ENCODE measurements at regions not wholly inside any gene's neighbourhood (a gene's known extent, or its start where the extent isn't known, plus 50 kb on each side); places are given as distances from the start of the nearest gene placed in this dataset.

DNA sequence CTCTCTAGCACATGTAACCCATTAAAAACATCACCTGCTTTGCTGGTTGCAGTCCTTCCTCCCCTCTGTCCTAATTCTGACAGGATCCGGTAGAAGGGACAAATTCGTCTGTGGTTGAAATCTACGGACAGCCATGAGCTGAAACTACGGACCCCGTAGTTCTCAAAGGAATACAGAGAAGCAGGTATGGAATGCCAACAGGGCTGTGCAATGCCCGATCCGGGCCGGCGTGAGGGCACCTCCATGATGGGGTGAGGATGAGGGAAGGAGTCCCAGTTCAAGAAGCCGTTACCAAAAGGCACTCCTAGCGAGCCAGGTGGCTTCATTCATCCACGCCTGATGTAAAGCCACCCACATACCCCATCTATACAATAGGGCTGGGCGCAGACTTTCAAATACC is 160.0 kb upstream of the NSMCE3 start:
- DNase-seq (ENCODE audit: low spot score), result no peak
- Histone ChIP-seq H3K36me3 (no peaks in the 10 kb centered on the region), H3K4me3 (no peak overlapping the region), H3K27me3 (no peaks in the 10 kb centered on the region), H3K27ac (no peak overlapping the region), H3K4me1 (no peaks in the 10 kb centered on the region), H3K9me3 (no peaks in the 10 kb centered on the region)
- TF ChIP-seq, protein P1, sequence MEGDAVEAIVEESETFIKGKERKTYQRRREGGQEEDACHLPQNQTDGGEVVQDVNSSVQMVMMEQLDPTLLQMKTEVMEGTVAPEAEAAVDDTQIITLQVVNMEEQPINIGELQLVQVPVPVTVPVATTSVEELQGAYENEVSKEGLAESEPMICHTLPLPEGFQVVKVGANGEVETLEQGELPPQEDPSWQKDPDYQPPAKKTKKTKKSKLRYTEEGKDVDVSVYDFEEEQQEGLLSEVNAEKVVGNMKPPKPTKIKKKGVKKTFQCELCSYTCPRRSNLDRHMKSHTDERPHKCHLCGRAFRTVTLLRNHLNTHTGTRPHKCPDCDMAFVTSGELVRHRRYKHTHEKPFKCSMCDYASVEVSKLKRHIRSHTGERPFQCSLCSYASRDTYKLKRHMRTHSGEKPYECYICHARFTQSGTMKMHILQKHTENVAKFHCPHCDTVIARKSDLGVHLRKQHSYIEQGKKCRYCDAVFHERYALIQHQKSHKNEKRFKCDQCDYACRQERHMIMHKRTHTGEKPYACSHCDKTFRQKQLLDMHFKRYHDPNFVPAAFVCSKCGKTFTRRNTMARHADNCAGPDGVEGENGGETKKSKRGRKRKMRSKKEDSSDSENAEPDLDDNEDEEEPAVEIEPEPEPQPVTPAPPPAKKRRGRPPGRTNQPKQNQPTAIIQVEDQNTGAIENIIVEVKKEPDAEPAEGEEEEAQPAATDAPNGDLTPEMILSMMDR (IDR thresholded peaks at IDR 0.05), result no peak

DNA sequence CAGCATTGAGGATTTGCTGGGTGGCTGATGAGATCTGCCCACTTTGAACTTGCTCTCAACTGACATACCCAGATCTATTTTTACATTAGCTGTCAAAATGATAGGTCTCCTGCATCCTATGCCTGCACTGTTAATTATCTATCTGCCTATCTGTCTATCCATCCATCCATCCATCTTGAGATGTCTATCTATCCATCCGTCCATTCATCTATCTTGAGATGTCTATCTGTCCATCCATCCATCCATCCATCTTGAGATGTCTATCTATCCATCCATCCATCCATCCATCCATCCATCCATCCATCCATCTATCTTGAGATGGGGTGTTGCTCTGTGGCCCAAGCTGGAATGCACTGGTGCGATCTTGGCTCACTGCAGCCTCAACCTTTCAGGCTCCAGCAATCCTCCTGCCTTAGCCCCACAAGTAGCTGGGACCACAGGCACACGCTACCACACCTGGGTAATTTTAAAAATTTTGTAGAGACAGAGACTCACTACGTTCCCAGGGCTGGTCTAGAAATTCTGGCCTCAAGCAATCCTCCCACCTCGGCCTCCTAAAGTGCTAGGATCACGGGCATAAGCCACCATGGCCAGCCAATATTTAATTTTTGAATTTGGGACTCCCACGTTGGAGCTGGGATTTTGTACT is 159.4 kb upstream of the NSMCE3 start:
- Histone ChIP-seq H3K4me3 (no peak overlapping the region), H3K9me3 (no peaks in the 10 kb centered on the region), H3K36me3 (no peaks in the 10 kb centered on the region), H3K27ac (no peak overlapping the region), H3K4me1 (no peaks in the 10 kb centered on the region), H3K27me3 (no peaks in the 10 kb centered on the region)
- no peak for DNase-seq (ENCODE audit: low spot score)
- TF ChIP-seq, protein P1 (IDR thresholded peaks at IDR 0.05), result no peak

DNA sequence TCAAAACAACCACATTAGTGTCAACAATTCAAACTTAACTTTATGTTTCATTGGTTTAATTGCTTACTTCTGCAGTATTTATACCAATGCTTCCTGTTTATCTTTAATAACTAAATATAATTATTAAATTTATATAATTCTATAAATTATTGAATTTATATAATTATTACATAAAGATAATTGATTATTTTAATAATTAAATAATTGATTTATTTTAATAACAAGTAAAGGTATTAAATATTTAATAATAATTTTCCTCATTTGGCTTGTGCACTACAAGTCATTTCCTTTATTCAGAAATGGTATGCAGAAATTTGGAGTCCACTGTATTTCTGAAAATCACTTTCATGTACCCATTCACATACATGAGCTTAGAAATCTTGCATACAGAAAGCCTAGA is 156.2 kb upstream of the NSMCE3 start:
- Histone ChIP-seq H3K27me3 (no peaks in the 10 kb centered on the region), H3K36me3 (no peaks in the 10 kb centered on the region), H3K9me3 (no peaks in the 10 kb centered on the region), H3K4me1 (no peaks in the 10 kb centered on the region), H3K4me3 (no peak overlapping the region), H3K27ac (no peak overlapping the region)
- TF ChIP-seq, protein P1 (IDR thresholded peaks at IDR 0.05), result no peak
- DNase-seq (ENCODE audit: low spot score), result no peak

DNA sequence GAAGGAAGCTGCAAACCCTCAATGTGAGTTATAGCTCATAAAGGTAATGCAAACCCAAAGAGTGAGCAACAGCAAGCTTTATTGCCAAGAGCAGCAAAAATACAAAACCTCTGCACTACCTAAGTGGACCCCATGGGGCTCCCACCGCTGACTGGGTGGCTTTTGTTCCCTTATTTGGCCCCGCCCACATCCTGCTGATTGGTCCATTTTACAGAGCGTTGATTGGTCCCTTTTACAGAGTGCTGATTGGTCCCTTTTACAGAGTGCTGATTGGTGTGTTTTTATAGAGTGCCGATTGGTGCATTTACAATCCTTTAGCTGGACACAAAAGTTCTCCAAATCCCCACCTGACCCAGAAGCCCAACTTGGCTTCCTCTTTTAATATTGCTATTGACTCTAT is 154.5 kb upstream of the NSMCE3 start:
- H3K36me3 ChIP-seq, result no peaks in the 10 kb centered on the region
- H3K27me3 ChIP-seq, result no peaks in the 10 kb centered on the region
- no peak for DNase-seq (ENCODE audit: low spot score)
- H3K4me1 ChIP-seq, result no peaks in the 10 kb centered on the region
- no peaks in the 10 kb centered on the region for H3K9me3 ChIP-seq
- TF ChIP-seq, protein P1 (IDR thresholded peaks at IDR 0.05), result no peak
- H3K27ac ChIP-seq, result no peak overlapping the region
- H3K4me3 ChIP-seq, result no peak overlapping the region

DNA sequence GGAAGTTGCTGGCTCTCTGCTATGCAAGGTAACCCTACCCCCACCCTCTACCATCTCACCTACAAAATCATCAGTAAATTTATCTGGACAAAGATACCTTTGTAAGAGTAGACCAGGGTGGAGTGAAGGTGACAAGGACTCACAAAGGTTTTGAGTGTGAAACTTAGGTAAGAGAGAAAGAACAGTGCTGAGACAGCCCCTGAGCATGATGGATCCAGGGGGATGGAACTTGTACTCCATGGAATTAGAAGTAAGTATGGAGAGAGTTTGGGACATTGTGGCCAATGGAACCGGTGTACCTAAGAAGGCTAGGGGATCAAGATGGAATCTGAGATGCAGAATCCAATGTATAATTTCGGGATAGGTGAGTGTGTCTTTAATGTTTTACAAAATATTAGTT is 153.0 kb upstream of the NSMCE3 start:
- Histone ChIP-seq H3K4me3 (no peak overlapping the region), H3K4me1 (no peaks in the 10 kb centered on the region)
- TF ChIP-seq, protein P1 (IDR thresholded peaks at IDR 0.05), result no peak

DNA sequence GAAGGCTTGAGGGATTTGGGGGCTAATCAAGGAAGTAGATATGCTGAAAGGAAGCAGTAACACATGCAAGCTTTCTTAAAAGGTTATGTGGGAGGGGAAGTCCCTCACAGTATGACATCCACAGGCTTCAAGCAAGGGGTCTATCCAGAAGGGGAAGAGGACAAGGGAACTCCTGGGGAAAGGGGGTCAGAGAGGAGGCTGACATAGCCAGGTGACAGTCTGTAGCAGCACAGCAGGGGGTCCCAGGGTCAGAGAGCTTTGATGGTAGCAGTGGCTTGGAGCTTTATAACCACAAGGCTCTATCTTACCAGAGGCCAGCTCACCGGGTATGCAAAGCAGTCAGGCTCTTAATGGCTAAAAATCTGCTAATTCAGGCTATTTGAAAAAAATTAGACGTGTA is 150.6 kb upstream of the NSMCE3 start:
- no peaks in the 10 kb centered on the region for H3K4me1 ChIP-seq
- H3K27me3 ChIP-seq, result no peaks in the 10 kb centered on the region
- H3K9me3 ChIP-seq, result no peaks in the 10 kb centered on the region
- no peak overlapping the region for H3K27ac ChIP-seq
- TF ChIP-seq, protein P1 (IDR thresholded peaks at IDR 0.05), result no peak
- H3K36me3 ChIP-seq, result no peaks in the 10 kb centered on the region
- no peak for DNase-seq (ENCODE audit: low spot score)
- H3K4me3 ChIP-seq, result no peak overlapping the region

More for the DNA sequence above, 153.0 kb upstream of the NSMCE3 start:
- Histone ChIP-seq H3K27me3 (no peaks in the 10 kb centered on the region), H3K27ac (no peak overlapping the region), H3K36me3 (no peaks in the 10 kb centered on the region), H3K9me3 (no peaks in the 10 kb centered on the region)
- DNase-seq (ENCODE audit: low spot score), result no peak
